NCI-H345 treated with DMSO at 0.1 percent for 48 hours (cell line): ENCODE measurements at regions not wholly inside any gene's neighbourhood (a gene's known extent, or its start where the extent isn't known, plus 50 kb on each side); places are given as distances from the start of the nearest gene placed in this dataset.

ENCODE experiments used
- DNase-seq: peaks from one replicate; lab custom pipeline; 2025; ENCODE audit not compliant: unreplicated experiment; lab: John Stamatoyannopoulos, UW

- no peak for DNase-seq
Observed at GRCh38 chr3:132232231-132232792, 84.9 kb upstream of the ACP3 start.

DNA sequence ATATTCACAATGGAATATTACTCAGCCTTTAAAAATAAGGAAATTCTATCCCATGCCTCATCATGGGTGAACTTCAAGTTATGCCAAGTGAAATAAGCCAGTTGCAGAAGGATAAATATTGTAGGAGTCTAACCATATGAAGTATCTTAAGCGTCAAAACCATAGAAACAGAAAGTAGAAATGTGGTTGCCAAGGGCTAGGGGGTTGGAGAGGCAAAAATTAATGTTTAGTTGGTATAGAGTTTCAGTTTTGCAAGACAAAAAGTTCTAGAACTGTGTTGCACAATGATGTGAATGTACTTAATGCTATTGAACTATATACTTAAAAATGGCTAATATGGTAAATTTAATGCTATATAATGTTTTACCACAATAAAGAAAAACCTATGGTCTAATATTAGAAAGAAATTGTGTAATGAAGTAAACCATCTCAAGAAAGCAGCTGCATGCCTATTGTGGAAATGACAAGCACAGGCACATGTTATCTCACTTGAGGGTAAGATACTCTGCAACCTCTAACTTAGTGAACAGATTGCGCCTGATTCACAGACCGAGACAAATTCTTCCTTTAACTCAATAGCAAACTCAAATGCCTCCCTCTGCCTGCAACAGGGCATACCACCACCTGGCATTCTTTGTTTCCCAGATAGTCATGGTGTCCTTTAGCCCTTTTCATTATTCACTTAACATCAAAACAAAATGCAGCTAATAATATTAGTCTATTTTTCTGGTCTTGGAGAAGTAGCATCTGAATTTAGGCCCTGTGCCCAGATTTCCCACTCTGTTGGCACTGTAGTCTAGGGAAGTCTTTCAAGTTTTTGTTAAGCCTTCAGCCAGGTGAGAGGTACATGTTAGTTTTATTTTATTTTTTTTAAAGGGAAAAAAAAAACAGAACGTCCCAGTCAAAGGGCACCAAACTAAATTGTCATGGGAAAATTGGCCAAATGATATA, 80.2 kb upstream of the ACP3 start:
- DNase-seq, result no peak

DNA sequence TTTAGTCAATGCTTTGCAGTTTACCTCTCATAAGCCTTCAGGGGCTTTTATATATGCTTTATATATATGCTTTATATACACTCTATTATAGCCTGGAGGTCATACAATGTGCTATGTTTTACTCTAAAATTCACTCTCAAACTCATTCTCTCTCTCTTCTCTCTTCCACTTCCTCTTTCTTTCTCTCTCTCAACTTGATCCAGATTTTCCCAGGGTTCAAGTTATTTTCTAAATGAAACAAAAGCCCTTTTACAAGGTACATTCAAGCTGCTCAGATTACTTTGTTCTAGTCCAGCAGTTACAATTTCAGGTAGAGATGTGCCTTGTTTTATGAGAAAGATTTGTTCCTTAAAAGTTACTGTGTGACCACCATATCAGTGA, 79.6 kb upstream of the ACP3 start:
- DNase-seq, result no peak

DNA sequence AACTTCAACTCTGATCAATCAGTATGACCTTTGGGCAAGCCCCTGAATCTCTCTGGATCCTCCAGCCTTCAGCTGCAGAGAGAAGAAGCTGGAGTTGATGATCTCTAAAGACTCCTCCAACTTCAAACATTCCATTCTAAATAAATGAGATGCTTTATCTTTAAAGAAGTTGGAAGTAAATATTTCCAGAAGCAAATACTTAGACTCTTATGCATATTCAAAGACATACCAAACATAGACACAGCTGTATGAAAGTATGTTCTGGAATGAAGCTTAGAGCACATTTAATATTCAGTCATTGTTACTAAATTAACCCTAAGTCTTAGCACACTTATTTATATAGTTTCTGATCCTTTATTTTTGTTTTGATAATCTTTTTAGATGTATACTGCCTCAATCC, 77.6 kb upstream of the ACP3 start:
- no peak for DNase-seq

- DNase-seq, result no peak
Observed at GRCh38 chr3:132241776-132242514, 75.3 kb upstream of the ACP3 start.

GRCh38 chr3:132242790-132243189, 74.4 kb upstream of the ACP3 start:
- no peak for DNase-seq

DNA sequence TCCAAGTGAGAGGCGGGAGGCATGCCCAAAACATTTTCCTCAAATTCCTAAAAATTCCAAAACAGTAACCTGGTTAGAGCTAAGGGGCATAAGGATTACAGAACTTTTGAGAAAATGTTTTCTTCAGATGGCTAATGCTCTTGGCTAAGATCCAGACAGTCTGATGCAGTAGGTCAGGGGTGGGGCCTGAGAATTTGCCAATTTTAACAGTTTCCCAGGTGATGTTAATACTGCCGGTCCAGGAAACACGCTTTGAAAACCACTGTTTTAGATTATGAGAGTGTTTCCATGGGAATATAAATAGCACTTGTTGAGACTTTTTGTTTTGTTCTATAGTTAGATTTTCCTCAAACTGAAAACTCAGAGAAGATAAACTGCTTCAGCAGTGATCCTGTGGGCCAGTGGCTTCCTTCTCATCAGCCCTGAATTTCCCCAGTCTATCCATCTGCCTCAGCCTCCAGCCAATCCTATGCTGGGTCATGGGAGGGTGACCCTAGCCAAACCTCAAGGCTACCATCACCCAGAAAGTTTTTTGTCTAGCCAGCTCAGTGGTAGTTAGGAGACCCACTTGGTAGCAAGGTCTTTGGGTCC, 71.6 kb upstream of the ACP3 start:
- DNase-seq, result no peak

- DNase-seq, result no peak
Observed at GRCh38 chr3:132246212-132246611, 71.0 kb upstream of the ACP3 start.

DNA sequence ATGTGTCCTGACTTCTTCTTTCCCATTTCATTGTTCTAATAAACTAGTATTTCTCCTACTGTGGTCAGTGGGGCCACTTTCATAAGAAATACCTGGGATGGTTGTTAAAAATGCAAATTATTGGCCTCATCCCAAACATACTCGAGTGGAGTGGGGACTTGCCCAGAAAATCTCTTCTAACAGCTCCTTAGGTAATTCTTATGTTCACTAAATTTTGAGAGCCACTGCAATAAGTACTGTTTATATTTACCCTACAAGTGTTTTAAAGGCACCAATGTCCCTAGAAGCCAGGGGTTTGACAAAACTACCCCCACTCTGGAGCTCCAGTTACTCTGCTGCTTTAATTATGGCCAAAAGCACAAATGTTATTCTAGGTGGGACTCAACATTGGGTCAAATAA, 70.0 kb upstream of the ACP3 start:
- no peak for DNase-seq

DNA sequence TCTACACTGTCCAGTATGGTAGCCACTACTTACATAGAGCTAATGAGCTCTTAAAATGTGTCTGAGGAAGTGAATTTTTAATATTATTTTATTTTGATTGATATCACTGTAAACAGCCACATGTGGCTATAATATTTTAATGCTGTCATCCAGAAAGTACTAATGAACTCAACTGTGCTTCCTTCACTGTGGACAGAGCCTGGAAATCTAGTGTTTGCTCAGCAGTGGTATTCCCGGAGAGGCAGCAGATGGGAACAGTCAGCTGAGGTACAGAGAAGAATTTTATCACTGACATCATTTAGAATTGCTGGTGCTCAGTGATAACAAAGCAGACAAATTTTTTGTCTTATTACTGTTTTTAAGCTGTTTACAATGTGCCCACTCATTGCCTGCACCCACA, 68.7 kb upstream of the ACP3 start:
- no peak for DNase-seq

DNA sequence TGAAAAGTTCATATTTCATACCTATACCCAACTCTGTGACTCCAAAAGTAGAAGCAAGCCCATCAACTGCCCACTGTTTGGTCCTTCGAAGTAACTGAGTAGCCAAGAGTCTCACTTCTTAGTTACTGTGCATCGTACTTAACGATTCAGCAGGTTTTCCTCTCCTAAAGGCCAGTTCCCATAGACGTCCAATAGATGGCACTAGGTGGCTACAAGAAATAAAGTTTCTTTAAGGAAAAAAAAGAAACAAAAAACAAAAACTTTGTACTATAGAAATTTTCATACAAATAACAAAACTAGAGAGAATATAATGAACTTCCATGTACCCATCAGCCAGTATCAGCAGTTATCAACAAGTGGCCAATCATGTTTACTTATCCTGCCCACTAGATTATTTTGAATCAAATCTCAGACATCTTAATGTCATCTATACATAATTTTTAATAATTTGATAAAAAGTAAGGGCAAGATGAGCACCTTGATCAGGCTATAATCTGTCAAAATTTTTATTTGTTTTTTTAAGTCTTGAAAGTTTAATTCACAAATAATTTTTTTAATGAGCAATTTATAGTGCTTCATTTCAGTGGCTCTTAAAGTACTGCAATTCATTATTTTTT, 63.8 kb upstream of the ACP3 start:
- peak; percentile 38 for DNase-seq

- DNase-seq, result no peak
Observed at GRCh38 chr3:132254076-132254755, 63.0 kb upstream of the ACP3 start.

- no peak for DNase-seq
Observed at GRCh38 chr3:132255041-132255745, 62.0 kb upstream of the ACP3 start.

GRCh38 chr3:132256989-132257388, 60.2 kb upstream of the ACP3 start:
- no peak for DNase-seq

DNA sequence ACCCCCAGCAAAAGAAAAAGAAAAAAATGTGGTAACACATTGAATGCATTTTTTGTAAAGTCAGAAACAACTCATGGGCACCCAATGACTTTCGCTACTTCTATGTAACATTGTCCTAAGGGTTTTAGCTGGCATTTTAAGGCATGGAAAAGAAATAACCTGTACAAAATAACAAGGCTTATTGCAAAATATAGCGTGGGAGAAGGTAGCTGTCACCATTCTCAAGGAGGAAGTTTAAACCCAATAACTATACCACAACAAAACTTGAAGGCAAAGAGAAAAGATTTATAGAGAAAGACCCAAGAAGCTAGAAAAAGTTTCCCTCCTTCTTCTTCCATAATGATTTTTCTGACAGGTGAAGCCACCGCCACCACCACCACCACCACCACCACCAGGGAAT, 55.7 kb upstream of the ACP3 start:
- DNase-seq, result no peak

DNA sequence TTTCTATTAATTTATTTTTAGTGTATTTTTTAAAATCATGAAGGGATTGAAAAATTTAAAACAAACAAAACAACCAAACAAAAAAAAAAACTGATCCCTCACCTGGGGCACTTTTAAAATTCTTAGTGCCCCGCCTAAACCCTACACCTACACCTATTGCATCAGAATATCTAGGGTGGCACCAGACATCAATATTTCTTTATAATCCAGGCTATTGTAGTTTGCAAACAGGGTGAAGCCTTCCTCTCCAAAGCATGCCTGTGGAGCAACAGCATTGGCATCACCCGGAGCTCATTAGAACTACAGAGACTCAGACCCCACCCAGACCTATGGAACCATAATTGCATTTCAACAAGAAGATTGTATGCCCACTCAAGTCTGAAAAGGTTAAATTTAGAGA, 54.9 kb upstream of the ACP3 start:
- DNase-seq, result no peak

DNA sequence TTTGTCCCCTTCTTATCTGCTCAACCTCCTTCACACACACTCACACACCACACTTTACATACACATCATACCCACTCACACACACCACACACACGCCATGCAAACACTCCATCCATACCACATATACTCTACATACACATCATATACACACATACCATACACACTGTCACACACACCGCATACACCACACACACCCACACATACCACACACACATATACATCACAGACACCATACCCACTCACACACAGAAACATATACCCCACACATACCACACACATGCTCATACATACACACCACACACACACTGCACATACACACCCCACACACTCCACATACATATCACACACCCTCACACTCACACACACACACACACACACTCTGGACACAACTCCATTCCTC, 54.3 kb upstream of the ACP3 start:
- no peak for DNase-seq

DNA sequence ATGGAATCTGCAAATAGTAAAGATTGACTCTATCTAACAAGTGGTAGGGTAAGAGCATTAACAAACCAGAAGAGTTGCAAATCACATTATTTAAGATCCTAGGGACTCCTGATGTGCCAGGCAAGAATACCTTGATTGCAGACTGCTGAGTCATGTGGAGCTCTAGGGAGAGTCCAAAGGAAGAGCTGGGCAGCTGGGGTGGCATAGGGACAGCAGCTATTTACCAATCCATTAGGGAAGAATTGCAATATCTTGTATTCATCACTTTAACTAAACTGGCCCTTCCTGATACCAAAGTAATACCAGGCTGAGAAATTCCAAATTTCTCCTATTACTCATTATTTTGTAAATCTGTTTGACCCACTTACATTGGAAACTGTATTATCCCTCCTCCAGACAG, 52.2 kb upstream of the ACP3 start:
- DNase-seq, result no peak

DNA sequence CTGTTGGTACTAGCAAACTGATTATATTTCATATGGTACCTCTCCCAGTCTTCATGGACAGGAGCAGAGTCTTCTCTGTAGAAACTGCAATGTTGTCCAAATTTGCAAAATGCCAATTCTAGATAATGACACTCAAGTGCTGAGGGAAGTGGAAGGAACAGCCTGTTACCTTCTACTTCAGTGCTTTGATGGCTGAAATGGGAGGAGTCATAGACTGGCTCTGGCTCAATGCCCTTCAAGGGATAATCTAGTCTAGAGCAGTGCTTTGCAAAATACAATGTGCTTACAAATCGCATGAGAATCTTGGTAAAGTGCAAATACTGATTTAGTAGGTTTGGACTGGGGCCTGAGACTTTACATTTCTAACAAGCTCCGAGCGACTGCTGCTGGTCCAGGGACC, 51.7 kb upstream of the ACP3 start:
- no peak for DNase-seq

DNA sequence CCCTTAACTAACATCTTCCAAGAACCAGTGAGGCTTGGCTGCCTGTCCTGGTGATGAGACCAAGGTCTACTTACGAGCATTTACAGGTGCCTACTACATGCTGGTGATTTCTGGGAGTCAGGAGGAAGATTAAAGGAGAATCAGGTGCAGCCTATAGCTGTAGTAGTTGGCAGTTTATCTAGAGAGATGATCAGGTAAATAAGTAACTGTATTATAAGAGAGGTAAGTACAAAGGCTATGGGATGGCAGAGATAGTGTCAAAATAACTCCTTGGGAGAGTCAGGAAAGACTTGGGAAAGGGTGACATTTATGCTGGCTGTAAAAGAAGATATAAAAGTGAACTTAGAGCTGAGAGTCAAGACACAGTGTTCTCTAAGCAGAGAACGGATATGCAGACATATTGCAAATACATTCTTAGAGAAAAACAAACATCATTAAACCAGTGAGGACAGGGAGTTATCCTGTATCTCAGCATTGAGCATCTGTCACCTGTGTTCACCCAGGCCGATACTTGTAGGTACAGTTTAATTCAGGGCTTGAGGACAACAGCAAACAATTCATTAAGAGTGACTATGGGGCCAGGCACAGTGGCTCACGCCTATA, 49.7 kb upstream of the ACP3 start:
- DNase-seq, result no peak
